ENCODE measurements at regions not wholly inside any gene's neighbourhood (a gene's known extent, or its start where the extent isn't known, plus 50 kb on each side); places are given as distances from the start of the nearest gene placed in this dataset.
"Not testable (repeated sequence)": the region's sequence is repeated elsewhere in the genome, so short reads cannot be mapped to it uniquely, and the experiment has no call there.

DNA sequence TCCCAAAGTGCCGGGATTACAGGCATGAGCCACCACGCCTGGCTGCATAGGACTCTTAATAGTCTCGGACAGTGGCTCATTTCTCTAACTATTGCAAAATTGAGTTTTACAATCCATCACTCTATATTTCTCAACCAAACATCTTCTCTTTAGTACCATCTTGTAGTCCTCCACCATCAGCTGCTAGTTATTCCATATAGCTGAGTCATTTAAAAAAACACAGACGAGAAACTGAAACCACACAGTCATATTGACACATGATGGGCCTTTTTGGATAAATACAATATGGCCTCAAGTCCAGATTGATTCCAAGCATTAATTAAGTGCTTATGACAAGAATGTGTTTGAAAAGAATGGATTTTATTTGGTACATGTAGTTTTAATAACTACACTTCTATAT lies 599.1 kb downstream of the MEI4 start:
- no peak for DNase-seq (ENCODE audit: low spot score in 2 of 2)
- WGBS, 2 donors: 91 to 97% methylated on average over 4 of the region's 4 CpGs

GRCh38 chr6:78253618-78254017 lies 600.8 kb downstream of the MEI4 start:
- WGBS, 2 donors: 57 to 60% methylated on average over 2 of the region's 2 CpGs
- Histone ChIP-seq H3K27ac (no peak overlapping the region), H3K36me3 (no peaks in the 10 kb centered on the region), H3K27me3 (no peaks in the 10 kb centered on the region), H3K9me3 (no peaks in the 10 kb centered on the region), H3K4me3 (no peak overlapping the region), H3K4me1 (no peaks in the 10 kb centered on the region)
- no peak for DNase-seq (ENCODE audit: low spot score in 2 of 2)
- TF ChIP-seq CTCF (IDR thresholded peaks at IDR 0.05) (no peak), EP300 (IDR thresholded peaks at IDR 0.05) (no peak), POLR2A (IDR thresholded peaks at IDR 0.05) (no peak)

More for the DNA sequence above, 599.1 kb downstream of the MEI4 start:
- Histone ChIP-seq H3K4me1 (no peaks in the 10 kb centered on the region), H3K9me3 (no peaks in the 10 kb centered on the region), H3K27ac (no peak overlapping the region), H3K4me3 (no peak overlapping the region), H3K36me3 (no peaks in the 10 kb centered on the region), H3K27me3 (no peaks in the 10 kb centered on the region)
- no peak for TF ChIP-seq EP300 (IDR thresholded peaks at IDR 0.05)

DNA sequence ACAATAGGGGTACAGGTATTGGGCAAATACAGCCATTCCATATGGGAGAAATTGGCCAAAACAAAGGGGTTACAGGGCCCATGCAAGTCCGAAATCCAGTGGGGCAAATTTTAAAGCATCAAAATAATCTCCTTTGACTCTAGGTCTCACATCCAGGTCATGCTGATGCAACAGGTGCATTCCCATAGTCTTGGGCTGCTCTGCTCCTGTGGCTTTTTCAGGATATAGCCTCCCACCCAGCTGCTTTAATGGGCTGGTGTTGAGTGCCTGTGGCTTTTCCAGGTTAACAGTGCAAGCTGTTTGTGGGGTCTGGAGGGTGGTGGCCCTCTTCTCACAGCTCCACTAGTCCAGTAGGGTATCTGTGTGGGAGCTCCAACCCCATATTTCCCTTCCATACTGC lies 607.1 kb downstream of the MEI4 start:
- Histone ChIP-seq H3K9me3 (no peaks in the 10 kb centered on the region), H3K27me3 (no peaks in the 10 kb centered on the region), H3K4me1 (no peaks in the 10 kb centered on the region), H3K27ac (no peak overlapping the region), H3K36me3 (no peaks in the 10 kb centered on the region), H3K4me3 (no peak overlapping the region)
- WGBS, 2 donors: 88 to 89% methylated on average over 1 of the region's 1 CpG
- DNase-seq (ENCODE audit: low spot score in 2 of 2): no peak
- no peak for TF ChIP-seq POLR2A (IDR thresholded peaks at IDR 0.05)
- TF ChIP-seq CTCF (IDR thresholded peaks at IDR 0.05): no peak
- TF ChIP-seq EP300 (IDR thresholded peaks at IDR 0.05): no peak

GRCh38 chr6:78260427-78260826 lies 606.9 kb upstream of the IRAK1BP1 start:
- 67 to 70% methylated on average over 3 of the region's 3 CpGs for WGBS, 2 donors
- not testable (repeated sequence) for H3K4me3 ChIP-seq; DNase-seq (ENCODE audit: low spot score in 2 of 2); H3K36me3 ChIP-seq; H3K9me3 ChIP-seq; H3K27me3 ChIP-seq; H3K4me1 ChIP-seq; H3K27ac ChIP-seq

GRCh38 chr6:78268591-78269452 lies 598.5 kb upstream of the IRAK1BP1 start:
- Histone ChIP-seq H3K27me3 (no peaks in the 10 kb centered on the region), H3K36me3 (no peaks in the 10 kb centered on the region), H3K4me3 (no peak overlapping the region), H3K9me3 (no peaks in the 10 kb centered on the region), H3K4me1 (no peaks in the 10 kb centered on the region), H3K27ac (no peak overlapping the region)
- TF ChIP-seq POLR2A (IDR thresholded peaks at IDR 0.05): no peak
- TF ChIP-seq EP300 (IDR thresholded peaks at IDR 0.05): no peak
- no peak for TF ChIP-seq CTCF (IDR thresholded peaks at IDR 0.05)
- WGBS, 2 donors: 92 to 93% methylated on average over 2 of the region's 2 CpGs
- DNase-seq (ENCODE audit: low spot score in 2 of 2): no peak

- no peak for DNase-seq (ENCODE audit: low spot score in 2 of 2)
- TF ChIP-seq EP300 (IDR thresholded peaks at IDR 0.05) (no peak), POLR2A (IDR thresholded peaks at IDR 0.05) (no peak), CTCF (IDR thresholded peaks at IDR 0.05) (no peak)
- Histone ChIP-seq H3K27me3 (no peaks in the 10 kb centered on the region), H3K4me3 (no peak overlapping the region), H3K36me3 (no peaks in the 10 kb centered on the region), H3K27ac (no peak overlapping the region), H3K9me3 (no peaks in the 10 kb centered on the region), H3K4me1 (no peaks in the 10 kb centered on the region)
- WGBS, 2 donors: 59 to 70% methylated on average over 2 of the region's 2 CpGs
These were observed 566.5 kb upstream of the IRAK1BP1 start for GRCh38 chr6:78300885-78301284.
